Naive B cell (primary cell): ENCODE measurements at regions not wholly inside any gene's neighbourhood (a gene's known extent, or its start where the extent isn't known, plus 50 kb on each side); places are given as distances from the start of the nearest gene placed in this dataset.

Source experiments
- ATAC-seq, 2 donors: fragments of 150-1000 bp; cut with Tn5 transposase; 2 replicates each; pipeline ENCODE4 v1.10.0; 2021; ENCODE audit warnings: low read depth in 2 of 2, mild to moderate bottlenecking in 2 of 2, moderate library complexity in 2 of 2
- DNase-seq: peaks from one replicate; pipeline ENCODE4 v3.0.0; 2022
- H3K27ac Mint-ChIP-seq, 6 donors: one replicate each; pipeline ENCODE4 v1.8.0; 2020 to 2022; ENCODE audit warnings: mild to moderate bottlenecking in 6 of 6, mixed read lengths in 6 of 6, moderate library complexity in 5 of 6, inconsistent platforms in 2 of 6
- H3K27me3 Mint-ChIP-seq, 3 donors: one replicate each; pipeline ENCODE4 v1.8.0; 2021 to 2022; ENCODE audit warnings: mixed read lengths in 3 of 3, mild to moderate bottlenecking in 1 of 3
- H3K36me3 Mint-ChIP-seq, 2 donors: one replicate each; pipeline ENCODE4 v1.8.0; 2020 to 2022; ENCODE audit warnings: mixed read lengths in 2 of 2, inconsistent platforms in 1 of 2, mild to moderate bottlenecking in 1 of 2
- H3K4me1 Mint-ChIP-seq, 3 donors: one replicate each; pipeline ENCODE4 v1.8.0; 2020 to 2022; ENCODE audit warnings: mixed read lengths in 3 of 3, inconsistent platforms in 1 of 3, mild to moderate bottlenecking in 1 of 3, moderate library complexity in 1 of 3
- H3K4me3 Mint-ChIP-seq, 8 donors: one replicate each; pipeline ENCODE4 v1.8.0; 2020 to 2022; ENCODE audit warnings: mild to moderate bottlenecking in 8 of 8, mixed read lengths in 8 of 8, moderate library complexity in 8 of 8, inconsistent platforms in 2 of 8
- H3K9me3 Mint-ChIP-seq, 7 donors: one replicate each; pipeline ENCODE4 v1.8.0; 2020 to 2022; ENCODE audit warnings: mixed read lengths in 7 of 7, mild to moderate bottlenecking in 5 of 7, inconsistent platforms in 2 of 7, moderate library complexity in 1 of 7

DNA sequence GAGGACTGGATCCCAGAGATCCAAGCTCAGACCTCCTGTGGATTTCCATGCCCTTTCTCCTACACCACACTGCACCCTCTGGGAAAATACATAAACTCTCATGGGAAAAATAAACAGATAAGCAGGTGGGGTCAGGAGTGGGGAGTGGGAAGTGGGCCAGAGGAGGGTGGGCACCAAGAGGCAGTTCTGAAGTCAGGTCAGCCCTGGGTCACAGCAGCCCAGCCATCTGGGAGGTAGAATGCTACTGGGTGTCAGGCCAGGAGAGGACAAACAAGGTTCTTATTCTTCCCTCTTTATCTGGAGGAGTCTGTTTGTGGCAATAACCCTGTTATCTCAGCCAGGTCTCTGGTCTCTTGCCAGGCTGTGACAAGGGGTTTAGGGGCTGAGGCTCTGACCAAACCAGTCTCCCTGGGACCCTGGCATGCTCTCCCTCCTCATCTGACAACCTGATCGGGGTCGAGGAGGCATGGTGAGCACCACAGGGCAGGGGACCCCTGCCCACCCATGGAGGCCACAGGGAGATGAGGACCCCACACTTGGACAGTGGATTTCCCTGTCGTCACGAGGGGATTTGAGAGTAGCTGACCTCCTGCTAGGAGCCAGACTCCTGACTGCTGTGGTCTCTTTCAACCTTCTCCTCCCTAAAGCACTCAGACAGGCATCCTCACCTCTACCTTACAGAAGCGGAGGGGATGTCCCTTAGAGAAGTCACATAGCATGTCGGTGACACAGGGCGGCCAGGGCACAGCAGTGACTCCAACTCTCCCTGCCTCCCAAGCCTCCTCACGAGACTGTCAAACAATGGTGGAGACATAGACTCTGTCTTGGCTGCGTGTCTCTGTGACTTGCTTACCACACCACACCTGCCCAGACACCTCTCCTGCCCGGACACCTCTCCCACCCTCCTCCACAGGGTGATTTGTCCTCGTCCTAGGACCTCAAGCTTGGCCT is 51.3 kb upstream of the IFFO2 start:
- Mint-ChIP-seq H3K36me3 (no peaks in the 10 kb centered on the region), H3K4me3 (no peak overlapping the region), H3K27ac (peak overlapping the region in 1 of 6 donors; percentile 53), H3K4me1 (peaks cover 0 to 2% (median 0%) of the 10 kb centered on the region in 3 donors), H3K9me3 (peaks cover 0 to 13% (median 5%) of the 10 kb centered on the region in 7 donors), H3K27me3 (peaks cover 40 to 71% (median 54%) of the 10 kb centered on the region in 3 donors)
- DNase-seq, result no peak
- ATAC-seq, result no peak

GRCh38 chr1:19006837-19007271 is 50.4 kb upstream of the IFFO2 start:
- no peak for ATAC-seq
- Mint-ChIP-seq H3K36me3 (peaks cover 4 to 7% of the 10 kb centered on the region in 2 donors), H3K9me3 (peaks cover 4 to 20% (median 10%) of the 10 kb centered on the region in 7 donors), H3K4me1 (peaks cover 0 to 2% (median 0%) of the 10 kb centered on the region in 3 donors), H3K27me3 (peaks cover 38 to 76% (median 52%) of the 10 kb centered on the region in 3 donors), H3K4me3 (no peak overlapping the region), H3K27ac (no peak overlapping the region)
- no peak for DNase-seq
